Cardiac septum (tissue), 1 donor: ENCODE measurements at regions not wholly inside any gene's neighbourhood (a gene's known extent, or its start where the extent isn't known, plus 50 kb on each side); places are given as distances from the start of the nearest gene placed in this dataset.
"Not testable (repeated sequence)": the region's sequence is repeated elsewhere in the genome, so short reads cannot be mapped to it uniquely, and the experiment has no call there.

Experiments used
- DNase-seq: peaks from one replicate; pipeline ENCODE4 v3.0.0-alpha.2; 2020; ENCODE audit warnings: low spot score
- intact Hi-C: fragments of 100-400 bp; cut with DNase I; formaldehyde crosslinking; loops from one replicate; pipeline ENCODE4 v1.14.0; 2022
- donor health status: DM: no; HTN: no; CAD: no.

DNA sequence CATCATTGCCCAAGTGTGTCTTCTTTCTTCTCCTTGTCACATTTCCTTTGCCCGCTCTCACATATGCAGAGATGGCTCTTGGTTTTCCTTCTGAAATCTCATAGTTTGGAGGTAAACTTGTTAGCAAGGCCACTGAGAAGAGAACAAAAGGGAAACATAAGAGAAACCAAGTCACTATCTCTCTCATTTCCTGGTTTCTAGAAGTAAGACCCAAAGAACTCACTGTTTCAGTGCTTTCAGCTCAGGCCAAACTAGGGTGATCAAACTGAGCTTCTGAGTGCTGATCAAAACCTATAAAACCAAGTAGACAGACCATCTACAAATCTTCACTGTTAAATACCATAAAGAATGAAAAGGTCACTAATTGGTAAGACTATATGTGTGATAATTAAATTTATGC lies 275.4 kb upstream of the BTG1 start:
- intact Hi-C loops: no loop called here
- no peak for DNase-seq

GRCh38 chr12:92419201-92419600 lies 273.6 kb upstream of the BTG1 start:
- DNase-seq: no peak
- intact Hi-C loops: loop anchor here (10.0 kb wide), 1 partner anchor 114 kb away; no protein-coding TSS in a partner anchor

DNA sequence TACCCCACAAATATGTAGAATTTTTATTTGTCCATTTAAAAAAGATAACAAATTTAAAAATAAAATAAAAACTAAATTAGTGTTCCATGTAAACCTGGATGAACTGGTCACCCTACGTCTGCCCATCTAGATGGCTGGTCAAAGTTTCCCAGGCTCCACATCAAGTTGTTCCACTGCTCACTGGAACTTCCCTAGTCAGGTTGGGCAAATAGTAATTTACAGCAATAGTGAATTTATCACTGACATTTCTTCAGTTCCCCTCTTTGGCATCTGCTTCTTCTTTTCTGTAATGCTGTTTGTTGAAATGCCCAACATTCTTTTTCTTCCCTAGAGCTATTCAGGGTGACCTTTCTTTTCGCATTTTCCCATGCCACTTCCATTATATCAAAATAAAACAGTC lies 272.7 kb upstream of the BTG1 start:
- DNase-seq: no peak
- intact Hi-C loops: loop anchor here (10.0 kb wide), 1 partner anchor 114 kb away; no protein-coding TSS in a partner anchor

- intact Hi-C loops: loop anchor here (10.0 kb wide), 1 partner anchor 113 kb away; no protein-coding TSS in a partner anchor
- DNase-seq: no peak
Measured at GRCh38 chr12:92417373-92417772, 271.7 kb upstream of the BTG1 start.

DNA sequence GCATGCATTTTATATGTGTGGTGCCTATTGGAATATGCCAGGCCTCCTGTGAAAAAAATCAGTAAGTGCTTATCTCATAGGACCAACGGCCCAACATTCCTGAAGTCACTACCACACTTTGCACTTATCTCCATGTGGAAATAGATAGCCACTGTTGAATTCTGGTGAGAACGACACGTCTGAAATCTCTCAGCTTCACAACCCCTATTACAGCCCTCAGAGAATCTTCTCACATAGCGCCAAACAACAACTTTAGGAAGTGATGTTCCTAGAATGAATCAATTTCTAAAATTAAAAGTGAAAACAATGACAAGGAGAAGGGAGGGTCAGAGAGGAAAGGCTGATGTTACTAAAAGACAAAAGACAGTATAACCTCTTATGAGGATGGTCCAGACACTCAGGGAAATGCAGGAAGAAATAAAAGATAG lies 270.8 kb upstream of the BTG1 start:
- intact Hi-C loops: loop anchor here (10.0 kb wide), 1 partner anchor 112 kb away; no protein-coding TSS in a partner anchor
- DNase-seq: no peak

DNA sequence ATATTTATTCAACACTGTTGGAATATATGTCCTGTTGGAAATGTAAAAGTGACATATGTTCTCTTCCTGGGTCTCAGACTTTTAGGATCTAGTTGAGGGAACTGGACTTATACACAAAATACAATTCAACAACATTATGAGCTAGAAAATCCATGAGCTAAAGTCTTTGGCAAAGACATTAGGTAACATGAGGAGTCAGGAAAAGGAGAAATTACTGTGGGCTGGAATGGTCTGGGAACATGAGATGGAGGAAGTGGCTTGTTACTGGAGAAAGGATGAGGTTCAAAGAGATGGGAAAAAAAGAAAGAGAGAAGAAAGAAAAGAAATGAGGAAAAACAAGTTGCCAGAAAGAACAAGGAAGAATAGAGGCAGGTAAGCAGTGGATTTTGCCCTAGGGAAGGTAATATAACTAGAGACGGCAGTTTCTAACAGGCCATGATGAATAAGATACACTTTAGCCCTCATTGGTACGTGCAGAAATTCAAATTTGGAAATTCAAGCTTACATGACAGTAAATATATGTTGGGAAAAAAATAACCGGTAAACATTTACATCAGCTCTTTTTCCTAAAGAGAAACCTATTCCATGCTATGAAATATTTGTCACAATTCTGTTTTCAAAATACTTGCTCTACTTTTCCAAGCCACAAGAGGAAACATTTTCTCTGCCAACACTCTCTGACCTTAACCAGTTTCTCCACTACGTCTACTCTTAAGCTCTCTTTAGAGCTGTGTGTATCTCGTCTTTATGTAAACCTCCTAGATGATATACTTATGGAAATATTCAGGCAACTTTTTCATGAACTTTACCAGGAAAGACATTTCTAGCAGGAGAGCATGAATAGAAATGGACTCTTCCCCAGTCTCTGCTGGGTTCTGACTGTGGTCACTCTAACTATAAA lies 268.8 kb upstream of the BTG1 start:
- intact Hi-C loops: loop anchor here (10.0 kb wide), 1 partner anchor 110 kb away; no protein-coding TSS in a partner anchor
- no peak for DNase-seq

GRCh38 chr12:92413286-92413685 lies 267.6 kb upstream of the BTG1 start:
- intact Hi-C loops: loop anchor here (2.0 to 10.0 kb wide), 2 partner anchors 32 to 108 kb away; no protein-coding TSS in a partner anchor
- no peak for DNase-seq

DNA sequence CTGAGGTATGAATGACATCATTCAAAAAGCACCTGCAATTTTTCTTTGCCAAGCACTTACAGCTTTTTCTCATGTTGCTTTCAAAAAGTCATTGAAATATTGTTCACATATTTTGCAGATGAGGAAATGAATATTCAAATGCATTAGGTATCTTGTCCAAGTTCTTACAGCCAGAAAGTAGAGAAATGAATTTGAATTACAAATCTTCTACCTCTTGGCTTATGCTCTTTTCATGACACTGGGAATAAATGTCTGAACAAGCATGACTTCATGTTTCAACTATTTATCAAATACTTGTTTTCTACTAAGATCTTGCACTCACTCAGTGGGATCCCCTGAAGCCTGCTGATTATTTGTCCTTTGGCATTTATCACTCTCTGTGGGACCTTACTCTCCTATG lies 267.2 kb upstream of the BTG1 start:
- DNase-seq: no peak
- intact Hi-C loops: loop anchor here (2.0 to 10.0 kb wide), 2 partner anchors 32 to 108 kb away; no protein-coding TSS in a partner anchor

- DNase-seq: no peak
- intact Hi-C loops: loop anchor here (2.0 to 10.0 kb wide), 2 partner anchors 33 to 107 kb away; no protein-coding TSS in a partner anchor
Measured at GRCh38 chr12:92411687-92412086, 266.0 kb upstream of the BTG1 start.

GRCh38 chr12:92408072-92408900 lies 262.6 kb upstream of the BTG1 start:
- no peak for DNase-seq

DNA sequence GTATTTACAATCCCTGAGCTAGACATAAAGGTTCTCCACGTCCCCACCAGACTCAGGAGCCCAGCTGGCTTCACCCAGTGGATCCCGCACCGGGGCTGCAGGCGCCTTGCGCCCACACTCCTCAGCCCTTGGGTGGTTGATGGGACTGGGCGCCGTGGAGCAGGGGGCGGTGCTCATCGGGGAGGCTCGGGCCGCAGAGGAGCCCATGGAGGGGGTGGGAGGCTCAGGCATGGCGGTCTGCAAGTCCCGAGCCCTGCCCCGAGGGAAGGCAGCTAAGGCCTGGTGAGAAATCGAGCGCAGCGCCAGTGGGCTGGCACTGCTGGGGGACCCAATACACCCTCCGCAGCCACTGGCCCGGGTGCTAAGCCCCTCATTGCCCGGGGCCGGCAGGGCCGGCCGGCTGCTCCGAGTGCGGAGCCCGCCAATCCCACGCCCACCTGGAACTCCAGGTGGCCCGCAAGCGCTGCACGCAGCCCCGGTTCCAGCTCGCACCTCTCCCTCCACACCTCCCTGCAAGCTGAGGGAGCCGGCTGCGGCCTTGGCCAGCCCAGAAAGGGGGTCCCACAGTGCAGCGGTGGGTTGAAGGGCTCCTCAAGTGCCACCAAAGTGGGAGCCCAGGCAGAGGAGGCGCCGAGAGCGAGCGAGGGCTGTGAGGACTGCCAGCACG lies 260.9 kb upstream of the BTG1 start:
- DNase-seq, intact Hi-C loops: not testable (repeated sequence)

More at GRCh38 chr12:92408072-92408900, 262.6 kb upstream of the BTG1 start:
- intact Hi-C loops: no loop called here

DNA sequence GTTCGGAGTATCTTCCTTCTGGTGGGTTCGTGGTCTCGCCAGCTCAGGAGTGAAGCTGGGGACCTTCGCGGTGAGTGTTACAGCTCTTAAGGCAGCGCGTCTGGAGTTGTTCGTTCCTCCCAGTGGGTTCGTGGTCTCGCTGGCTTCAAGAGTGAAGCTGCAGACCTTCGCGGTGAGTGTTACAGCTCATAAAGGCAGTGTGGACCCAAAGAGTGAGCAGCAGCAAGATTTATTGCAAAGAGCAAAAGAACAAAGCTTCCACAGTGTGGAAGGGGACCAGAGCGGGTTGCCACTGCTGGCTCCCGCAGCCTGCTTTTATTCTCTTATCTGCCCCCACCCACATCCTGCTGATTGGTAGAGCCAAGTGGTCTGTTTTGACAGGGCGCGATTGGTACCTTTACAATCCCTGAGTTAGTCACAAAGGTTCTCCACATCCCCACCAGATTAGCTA lies 260.2 kb upstream of the BTG1 start:
- intact Hi-C loops, DNase-seq: not testable (repeated sequence)

DNA sequence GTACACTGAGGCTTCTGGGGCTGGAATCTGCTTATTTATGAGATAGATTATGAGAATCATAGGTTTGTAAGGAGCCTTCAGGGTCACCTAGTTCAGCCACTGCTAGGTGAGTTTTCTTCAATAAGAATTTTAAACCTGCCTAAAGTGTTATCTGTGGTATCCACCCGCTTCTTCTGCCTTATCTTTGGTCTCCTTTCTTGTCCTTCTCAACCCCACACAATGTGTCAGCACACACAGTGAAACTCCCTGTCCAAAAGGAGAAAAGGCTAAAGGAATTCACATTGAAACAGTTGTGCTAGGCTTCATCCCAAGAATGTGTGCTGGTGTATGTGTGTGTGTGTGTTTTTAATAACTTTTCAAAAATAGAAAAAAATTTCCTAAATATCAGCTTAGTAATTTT lies 259.3 kb upstream of the BTG1 start:
- intact Hi-C loops: no loop called here
- no peak for DNase-seq

- no peak for DNase-seq
- intact Hi-C loops: no loop called here
Measured at GRCh38 chr12:92404259-92404894, 258.7 kb upstream of the BTG1 start.

- intact Hi-C loops: no loop called here
Measured at GRCh38 chr12:92403210-92404175, 257.8 kb upstream of the BTG1 start.

DNA sequence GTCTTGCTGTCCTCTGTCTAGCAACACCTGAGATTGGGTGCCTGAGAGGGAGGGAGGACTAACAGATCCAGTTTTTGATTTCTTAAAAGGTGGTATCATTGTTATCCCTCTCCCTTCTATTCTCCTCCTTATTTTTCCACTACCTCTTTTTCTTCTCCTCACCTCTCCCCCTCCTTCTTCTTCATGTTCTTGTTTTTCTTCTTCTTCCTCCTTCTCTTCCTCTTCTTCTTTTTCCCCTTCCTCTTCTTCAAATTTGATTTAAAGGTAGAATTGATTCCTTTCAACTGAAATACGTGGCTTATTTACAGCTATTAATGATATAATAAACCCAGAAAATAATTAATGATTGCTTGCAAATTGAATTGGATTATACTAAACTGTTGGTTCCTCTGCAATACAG lies 256.8 kb upstream of the BTG1 start:
- no peak for DNase-seq
- intact Hi-C loops: no loop called here

More at GRCh38 chr12:92403210-92404175, 257.8 kb upstream of the BTG1 start:
- DNase-seq: no peak

DNA sequence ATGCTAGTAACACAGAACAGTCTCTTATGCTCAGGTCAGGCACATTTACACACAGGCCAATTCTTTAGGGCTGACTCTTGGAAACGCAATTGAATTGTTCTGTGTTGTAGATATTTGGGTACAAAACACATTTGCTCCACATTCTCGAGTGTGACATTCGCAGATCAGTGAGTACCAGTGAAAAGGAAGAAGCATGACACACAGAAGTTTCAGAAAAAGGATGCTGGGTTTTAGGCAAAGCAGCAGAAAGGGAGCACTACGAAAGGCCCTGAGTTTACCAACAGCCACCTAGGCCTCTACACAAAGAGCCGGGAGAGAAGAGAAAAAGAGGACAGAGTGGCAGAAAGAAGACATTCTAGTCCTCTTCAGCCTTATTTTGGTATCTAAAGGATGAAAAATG lies 254.4 kb upstream of the BTG1 start:
- no peak for DNase-seq
- intact Hi-C loops: no loop called here
